HepG2 (cell line): ENCODE measurements at regions not wholly inside any gene's neighbourhood (a gene's known extent, or its start where the extent isn't known, plus 50 kb on each side); places are given as distances from the start of the nearest gene placed in this dataset.

Source experiments
- ARID2 ChIP-seq: sonication (generic); formaldehyde crosslinking; IDR thresholded peaks from 2 replicates; pipeline ENCODE4 v1.8.1; 2022; ENCODE audit warnings: mild to moderate bottlenecking, missing genetic modification reagents, borderline replicate concordance
- FOXK1 ChIP-seq: sonication (generic); formaldehyde crosslinking; IDR thresholded peaks from 2 replicates; pipeline ENCODE4 v1.4.0; 2020; ENCODE audit warnings: low read depth, missing genetic modification reagents, borderline replicate concordance
- MTF1 ChIP-seq: sonication (generic); formaldehyde crosslinking; IDR thresholded peaks from 2 replicates; pipeline ENCODE4 v1.5.0; 2020; ENCODE audit warnings: missing genetic modification reagents
- RFXANK ChIP-seq: IDR thresholded peaks from 2 replicates; pipeline ENCODE4 v1.6.1; 2016
- TBX3 ChIP-seq: fragments of 450-650 bp; IDR thresholded peaks from 2 replicates; pipeline ENCODE4 v1.6.1; 2017; ENCODE audit warnings: antibody characterized with exemption, mild to moderate bottlenecking, inconsistent platforms, borderline replicate concordance
- ZNF318 ChIP-seq: sonication (generic); formaldehyde crosslinking; IDR thresholded peaks from 2 replicates; pipeline ENCODE4 v1.4.0; 2020; ENCODE audit warnings: mild to moderate bottlenecking, missing genetic modification reagents
- ZNF460 ChIP-seq: sonication (generic); formaldehyde crosslinking; IDR thresholded peaks from 2 replicates; pipeline ENCODE4 v1.5.1; 2020; ENCODE audit warnings: missing genetic modification reagents, mild to moderate bottlenecking, borderline replicate concordance
- ZNF552 ChIP-seq: sonication (generic); formaldehyde crosslinking; IDR thresholded peaks from 2 replicates; pipeline ENCODE4 v1.9.0; 2022; ENCODE audit warnings: missing genetic modification reagents, mild to moderate bottlenecking, borderline replicate concordance
- ZNF746 ChIP-seq: sonication (generic); formaldehyde crosslinking; IDR thresholded peaks from 2 replicates; pipeline ENCODE4 v1.8.0; 2022; ENCODE audit warnings: mild to moderate bottlenecking, missing genetic modification reagents
- TF ChIP-seq, protein P1 (sequence below): sonication (generic); formaldehyde crosslinking; IDR thresholded peaks from 2 replicates; pipeline ENCODE4 v1.4.0; 2020; ENCODE audit warnings: mild to moderate bottlenecking, missing genetic modification reagents
- TF ChIP-seq, protein P2 (sequence below): IDR thresholded peaks from 2 replicates; pipeline ENCODE4 v1.6.1; 2016; ENCODE audit warnings: low read depth, missing genetic modification reagents, missing compliant biosample characterization
- TF ChIP-seq, protein P3 (sequence below): sonication (generic); formaldehyde crosslinking; IDR thresholded peaks from 2 replicates; pipeline ENCODE4 v1.8.0; 2023; ENCODE audit warnings: mild to moderate bottlenecking, missing genetic modification reagents

DNA sequence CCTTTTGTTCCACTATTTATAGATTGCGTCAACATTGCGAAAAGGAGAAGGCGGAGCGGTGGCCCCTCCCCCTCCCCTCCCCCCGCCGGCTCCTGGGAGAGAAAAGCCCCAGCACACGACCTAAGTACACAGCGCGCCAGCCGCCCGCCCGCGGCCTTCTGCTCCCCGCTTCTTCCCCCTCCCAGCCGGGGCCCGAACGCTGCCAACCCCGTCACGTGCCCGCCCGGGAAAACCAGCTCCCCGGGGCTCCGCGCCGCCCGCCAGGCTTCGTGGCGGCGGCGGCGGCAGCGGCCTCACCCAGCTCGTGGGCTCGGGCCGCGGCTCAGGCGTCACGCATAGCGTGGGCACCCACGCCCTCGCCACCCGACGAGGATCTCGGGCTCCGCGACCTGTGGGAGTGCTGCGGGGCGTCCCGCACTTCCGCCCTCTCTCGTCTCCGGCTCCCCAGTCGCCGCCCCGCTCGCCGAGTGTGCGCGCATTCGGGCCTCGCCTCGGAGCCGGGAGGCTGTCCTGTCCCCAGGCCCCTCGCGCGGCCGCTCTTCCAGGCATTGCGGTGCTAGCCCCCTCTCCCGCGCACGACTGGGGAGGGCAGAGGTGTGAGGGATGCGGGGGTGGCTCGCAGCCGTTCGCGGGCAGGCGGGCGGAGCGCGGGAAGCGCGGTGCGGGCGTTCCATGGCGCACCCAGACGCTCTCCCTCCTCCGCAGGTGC, 110.5 kb downstream of the KCNRG start (continued):
- TF ChIP-seq, protein P1, sequence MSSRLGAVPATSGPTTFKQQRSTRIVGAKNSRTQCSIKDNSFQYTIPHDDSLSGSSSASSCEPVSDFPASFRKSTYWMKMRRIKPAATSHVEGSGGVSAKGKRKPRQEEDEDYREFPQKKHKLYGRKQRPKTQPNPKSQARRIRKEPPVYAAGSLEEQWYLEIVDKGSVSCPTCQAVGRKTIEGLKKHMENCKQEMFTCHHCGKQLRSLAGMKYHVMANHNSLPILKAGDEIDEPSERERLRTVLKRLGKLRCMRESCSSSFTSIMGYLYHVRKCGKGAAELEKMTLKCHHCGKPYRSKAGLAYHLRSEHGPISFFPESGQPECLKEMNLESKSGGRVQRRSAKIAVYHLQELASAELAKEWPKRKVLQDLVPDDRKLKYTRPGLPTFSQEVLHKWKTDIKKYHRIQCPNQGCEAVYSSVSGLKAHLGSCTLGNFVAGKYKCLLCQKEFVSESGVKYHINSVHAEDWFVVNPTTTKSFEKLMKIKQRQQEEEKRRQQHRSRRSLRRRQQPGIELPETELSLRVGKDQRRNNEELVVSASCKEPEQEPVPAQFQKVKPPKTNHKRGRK (CRISPR knock-in tag), result no peak
- TF ChIP-seq TBX3, result no peak
- no peak; the same call in 1 of the 2 replicates for TF ChIP-seq MTF1 (CRISPR knock-in tag)
- TF ChIP-seq FOXK1, result no peak
- no peak for TF ChIP-seq ZNF552 (CRISPR knock-in tag)
- TF ChIP-seq, protein P2, sequence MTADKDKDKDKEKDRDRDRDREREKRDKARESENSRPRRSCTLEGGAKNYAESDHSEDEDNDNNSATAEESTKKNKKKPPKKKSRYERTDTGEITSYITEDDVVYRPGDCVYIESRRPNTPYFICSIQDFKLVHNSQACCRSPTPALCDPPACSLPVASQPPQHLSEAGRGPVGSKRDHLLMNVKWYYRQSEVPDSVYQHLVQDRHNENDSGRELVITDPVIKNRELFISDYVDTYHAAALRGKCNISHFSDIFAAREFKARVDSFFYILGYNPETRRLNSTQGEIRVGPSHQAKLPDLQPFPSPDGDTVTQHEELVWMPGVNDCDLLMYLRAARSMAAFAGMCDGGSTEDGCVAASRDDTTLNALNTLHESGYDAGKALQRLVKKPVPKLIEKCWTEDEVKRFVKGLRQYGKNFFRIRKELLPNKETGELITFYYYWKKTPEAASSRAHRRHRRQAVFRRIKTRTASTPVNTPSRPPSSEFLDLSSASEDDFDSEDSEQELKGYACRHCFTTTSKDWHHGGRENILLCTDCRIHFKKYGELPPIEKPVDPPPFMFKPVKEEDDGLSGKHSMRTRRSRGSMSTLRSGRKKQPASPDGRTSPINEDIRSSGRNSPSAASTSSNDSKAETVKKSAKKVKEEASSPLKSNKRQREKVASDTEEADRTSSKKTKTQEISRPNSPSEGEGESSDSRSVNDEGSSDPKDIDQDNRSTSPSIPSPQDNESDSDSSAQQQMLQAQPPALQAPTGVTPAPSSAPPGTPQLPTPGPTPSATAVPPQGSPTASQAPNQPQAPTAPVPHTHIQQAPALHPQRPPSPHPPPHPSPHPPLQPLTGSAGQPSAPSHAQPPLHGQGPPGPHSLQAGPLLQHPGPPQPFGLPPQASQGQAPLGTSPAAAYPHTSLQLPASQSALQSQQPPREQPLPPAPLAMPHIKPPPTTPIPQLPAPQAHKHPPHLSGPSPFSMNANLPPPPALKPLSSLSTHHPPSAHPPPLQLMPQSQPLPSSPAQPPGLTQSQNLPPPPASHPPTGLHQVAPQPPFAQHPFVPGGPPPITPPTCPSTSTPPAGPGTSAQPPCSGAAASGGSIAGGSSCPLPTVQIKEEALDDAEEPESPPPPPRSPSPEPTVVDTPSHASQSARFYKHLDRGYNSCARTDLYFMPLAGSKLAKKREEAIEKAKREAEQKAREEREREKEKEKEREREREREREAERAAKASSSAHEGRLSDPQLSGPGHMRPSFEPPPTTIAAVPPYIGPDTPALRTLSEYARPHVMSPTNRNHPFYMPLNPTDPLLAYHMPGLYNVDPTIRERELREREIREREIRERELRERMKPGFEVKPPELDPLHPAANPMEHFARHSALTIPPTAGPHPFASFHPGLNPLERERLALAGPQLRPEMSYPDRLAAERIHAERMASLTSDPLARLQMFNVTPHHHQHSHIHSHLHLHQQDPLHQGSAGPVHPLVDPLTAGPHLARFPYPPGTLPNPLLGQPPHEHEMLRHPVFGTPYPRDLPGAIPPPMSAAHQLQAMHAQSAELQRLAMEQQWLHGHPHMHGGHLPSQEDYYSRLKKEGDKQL (CRISPR knock-in tag), result no peak
- no peak for TF ChIP-seq RFXANK (CRISPR knock-in tag)
- no peak for TF ChIP-seq ZNF318
- TF ChIP-seq ZNF460, result no peak
- TF ChIP-seq ARID2, result peak; percentile 97; the same call in 1 of the 2 replicates
- no peak for TF ChIP-seq ZNF746 (CRISPR knock-in tag)
- TF ChIP-seq, protein P3, sequence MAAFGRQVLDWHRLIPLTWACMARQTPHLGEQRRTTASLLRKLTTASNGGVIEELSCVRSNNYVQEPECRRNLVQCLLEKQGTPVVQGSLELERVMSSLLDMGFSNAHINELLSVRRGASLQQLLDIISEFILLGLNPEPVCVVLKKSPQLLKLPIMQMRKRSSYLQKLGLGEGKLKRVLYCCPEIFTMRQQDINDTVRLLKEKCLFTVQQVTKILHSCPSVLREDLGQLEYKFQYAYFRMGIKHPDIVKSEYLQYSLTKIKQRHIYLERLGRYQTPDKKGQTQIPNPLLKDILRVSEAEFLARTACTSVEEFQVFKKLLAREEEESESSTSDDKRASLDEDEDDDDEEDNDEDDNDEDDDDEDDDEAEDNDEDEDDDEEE (CRISPR knock-in tag), result no peak
